ENCODE measurements at regions not wholly inside any gene's neighbourhood (a gene's known extent, or its start where the extent isn't known, plus 50 kb on each side); places are given as distances from the start of the nearest gene placed in this dataset.

GRCh38 chr6:22383016-22383415, 86.2 kb upstream of the PRL start:
- TF ChIP-seq, protein P1, sequence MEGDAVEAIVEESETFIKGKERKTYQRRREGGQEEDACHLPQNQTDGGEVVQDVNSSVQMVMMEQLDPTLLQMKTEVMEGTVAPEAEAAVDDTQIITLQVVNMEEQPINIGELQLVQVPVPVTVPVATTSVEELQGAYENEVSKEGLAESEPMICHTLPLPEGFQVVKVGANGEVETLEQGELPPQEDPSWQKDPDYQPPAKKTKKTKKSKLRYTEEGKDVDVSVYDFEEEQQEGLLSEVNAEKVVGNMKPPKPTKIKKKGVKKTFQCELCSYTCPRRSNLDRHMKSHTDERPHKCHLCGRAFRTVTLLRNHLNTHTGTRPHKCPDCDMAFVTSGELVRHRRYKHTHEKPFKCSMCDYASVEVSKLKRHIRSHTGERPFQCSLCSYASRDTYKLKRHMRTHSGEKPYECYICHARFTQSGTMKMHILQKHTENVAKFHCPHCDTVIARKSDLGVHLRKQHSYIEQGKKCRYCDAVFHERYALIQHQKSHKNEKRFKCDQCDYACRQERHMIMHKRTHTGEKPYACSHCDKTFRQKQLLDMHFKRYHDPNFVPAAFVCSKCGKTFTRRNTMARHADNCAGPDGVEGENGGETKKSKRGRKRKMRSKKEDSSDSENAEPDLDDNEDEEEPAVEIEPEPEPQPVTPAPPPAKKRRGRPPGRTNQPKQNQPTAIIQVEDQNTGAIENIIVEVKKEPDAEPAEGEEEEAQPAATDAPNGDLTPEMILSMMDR (conservative IDR thresholded peaks at IDR 0.05; ENCODE audit: low read depth, low read length) = no peak
- TF ChIP-seq EZH2phosphoT487 (IDR thresholded peaks at IDR 0.05; ENCODE audit: borderline replicate concordance, low read length) = no peak

Measured in PC-3 (cell line).